NCI-H2171 treated with DMSO at 0.1 percent for 48 hours (cell line): ENCODE measurements at regions not wholly inside any gene's neighbourhood (a gene's known extent, or its start where the extent isn't known, plus 50 kb on each side); places are given as distances from the start of the nearest gene placed in this dataset.

Source experiments
- DNase-seq: peaks from one replicate; lab custom pipeline; 2025; lab: John Stamatoyannopoulos, UW

DNA sequence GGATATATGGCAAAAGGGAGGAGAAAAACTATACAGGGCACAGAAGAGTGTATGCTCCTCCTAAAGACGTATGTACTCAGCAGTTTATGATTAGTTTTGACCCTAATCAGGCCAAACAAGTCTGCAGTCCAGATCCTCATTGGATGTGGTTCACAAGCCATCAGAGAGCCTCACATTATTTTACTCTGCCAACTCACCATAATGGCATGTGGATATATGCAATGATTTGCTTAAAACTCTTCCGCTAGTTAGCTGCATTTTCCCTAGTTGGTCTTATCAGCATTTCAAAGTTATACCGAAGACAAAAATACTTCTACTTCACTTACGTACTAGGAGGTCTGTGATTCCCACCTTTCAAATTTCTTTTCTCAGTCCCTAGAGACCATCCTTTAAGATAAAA lies 198.4 kb downstream of the CMPK2 start:
- no peak for DNase-seq

DNA sequence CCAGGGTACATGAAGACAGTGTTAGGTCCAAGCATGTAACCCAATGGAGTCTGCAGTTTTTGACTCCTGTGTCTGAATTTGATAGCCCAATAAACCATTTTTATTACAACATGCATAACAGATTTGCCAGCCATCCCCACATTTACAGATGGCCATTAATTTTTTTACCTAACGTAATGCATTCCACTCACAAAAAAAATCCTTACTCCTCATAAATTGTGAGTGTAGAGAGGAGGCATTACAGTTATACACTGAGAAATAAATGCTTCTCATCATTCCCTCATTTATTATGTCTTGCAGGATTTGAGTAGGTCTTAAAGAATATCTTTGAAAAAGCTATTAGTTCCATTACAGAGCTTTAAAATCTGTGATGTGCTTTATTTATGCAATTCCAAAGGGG lies 193.8 kb downstream of the CMPK2 start:
- no peak for DNase-seq

DNA sequence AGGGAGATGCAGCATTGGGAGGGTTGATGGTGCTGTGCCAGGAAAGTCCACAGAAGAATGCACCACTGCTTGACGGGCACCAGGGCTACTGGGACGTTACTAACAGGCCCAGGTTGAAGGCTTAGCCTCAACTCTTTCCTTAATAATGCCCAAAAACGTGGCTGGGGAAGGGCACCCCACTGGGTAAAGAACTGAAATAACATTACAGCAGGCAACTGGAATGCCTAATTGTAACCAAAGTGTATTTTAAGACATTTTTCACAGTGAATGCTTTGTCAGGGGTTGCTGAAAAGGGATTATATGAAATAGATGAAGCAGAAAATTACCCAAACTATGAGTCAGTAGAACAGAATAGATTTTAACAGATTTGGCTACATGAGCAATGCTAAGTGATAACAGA lies 191.3 kb downstream of the CMPK2 start:
- DNase-seq = no peak

DNA sequence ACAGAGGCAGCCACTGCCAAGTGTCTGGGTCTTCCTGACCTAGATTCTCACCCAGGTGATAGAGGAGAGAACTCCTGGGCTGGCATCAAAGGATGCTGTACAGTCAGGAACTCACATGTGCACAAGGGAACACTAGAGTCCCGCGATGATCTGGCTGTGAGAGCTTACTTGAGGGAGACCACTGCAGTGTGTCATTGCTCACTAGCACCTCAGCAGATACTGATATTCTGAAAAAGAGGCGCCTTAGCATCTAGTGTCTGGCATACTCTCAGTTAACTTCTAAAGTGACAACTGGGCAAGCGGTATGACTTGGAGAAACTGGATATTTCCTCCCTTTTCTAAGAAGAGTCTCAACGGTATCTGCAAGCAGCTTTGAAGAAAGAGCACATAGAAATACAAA lies 189.9 kb downstream of the CMPK2 start:
- no peak for DNase-seq

DNA sequence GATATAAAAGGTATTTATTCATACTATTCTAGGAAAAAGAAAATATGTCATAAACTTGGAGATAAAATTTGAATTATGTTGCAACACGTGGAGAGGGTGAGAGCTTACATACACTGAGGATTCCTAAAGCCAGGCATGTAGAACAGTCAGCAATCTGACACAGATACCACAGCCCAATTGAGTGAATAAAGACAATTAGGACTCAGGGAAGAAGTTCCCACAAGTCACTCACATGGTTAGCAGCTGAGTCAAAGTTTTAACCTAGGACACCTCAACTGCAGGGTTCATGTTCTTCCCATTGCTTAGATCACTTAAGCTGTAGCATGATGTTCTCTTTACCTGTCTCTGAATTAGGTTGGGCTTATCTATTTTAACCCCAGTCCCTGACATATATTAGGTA lies 189.5 kb downstream of the CMPK2 start:
- no peak for DNase-seq

DNA sequence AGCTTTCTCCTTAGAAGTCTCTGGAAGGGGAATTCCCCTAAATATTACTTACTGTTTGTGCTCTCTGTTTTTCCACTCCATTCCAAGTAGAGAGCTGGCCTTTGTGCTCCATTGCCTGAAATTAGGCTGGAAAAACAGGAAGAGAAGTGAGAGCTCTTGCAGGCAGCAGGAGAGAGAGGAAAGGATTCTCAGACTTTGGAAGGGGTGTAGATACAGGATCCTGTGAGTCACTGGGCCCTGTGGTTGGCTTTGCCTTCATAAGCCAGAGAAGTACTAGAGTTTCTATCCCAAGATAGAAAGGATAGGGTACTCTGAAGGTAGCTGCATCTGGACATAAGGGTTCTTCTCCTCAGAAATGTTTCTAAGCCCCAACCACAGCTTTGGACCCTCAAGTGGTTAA lies 188.9 kb downstream of the CMPK2 start:
- no peak for DNase-seq

DNA sequence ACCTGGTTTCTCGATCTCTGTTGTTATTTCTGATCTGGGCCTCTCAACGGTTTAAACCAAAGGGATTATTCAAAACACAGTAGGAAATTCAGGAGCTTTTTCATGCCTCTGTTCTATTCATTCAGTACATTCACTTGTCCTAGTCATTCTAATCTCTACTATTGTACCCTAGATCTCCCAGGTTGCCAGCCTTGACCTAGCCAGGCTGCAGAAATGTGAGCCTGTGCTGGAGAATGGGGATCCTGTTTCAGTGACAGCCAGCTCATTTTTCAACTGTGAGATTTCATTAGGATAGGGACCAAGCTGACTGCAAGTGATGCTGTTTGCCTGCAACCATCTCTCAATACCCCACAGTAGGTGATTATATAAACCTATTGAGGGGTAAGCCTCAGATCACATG lies 186.2 kb downstream of the CMPK2 start:
- DNase-seq = peak; percentile 81

DNA sequence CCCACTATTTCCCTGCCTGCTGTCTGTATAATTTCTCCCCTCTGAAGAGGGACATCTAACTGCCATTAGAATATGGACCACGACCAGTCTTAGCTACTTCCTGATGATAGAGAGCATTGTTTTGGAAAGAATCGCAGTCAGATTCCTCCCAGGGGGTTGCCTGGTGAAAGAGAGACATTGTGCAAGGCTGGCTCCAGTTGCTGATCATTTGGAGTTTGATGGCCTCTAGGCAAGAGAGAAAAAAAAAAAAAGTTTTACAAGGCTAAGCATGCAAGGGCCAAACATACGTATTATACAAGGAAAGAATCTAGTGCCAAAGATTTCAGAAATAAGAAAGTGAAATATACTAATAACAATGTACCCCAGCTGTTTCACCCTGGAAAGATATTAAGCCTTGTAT lies 182.2 kb downstream of the CMPK2 start:
- DNase-seq = no peak

DNA sequence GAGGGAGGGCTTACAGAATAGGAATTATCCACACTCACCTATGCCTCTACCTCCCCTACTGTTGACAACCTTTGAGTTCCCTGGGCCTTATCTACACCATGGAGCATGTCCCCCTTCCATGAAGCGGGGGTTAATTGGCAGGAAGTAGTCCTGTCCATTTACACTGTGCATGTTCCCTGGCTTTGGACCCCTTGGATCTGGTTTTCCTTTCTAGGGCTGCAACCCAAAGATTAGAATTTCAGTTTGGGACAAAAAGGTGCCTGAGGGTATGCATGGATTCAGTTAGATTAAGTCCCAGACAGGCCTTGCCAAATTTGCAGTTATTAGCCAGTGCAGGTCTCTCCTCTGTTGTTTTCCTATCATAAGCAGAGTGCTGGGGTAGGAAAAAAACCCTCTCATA lies 180.3 kb downstream of the CMPK2 start:
- no peak for DNase-seq

DNA sequence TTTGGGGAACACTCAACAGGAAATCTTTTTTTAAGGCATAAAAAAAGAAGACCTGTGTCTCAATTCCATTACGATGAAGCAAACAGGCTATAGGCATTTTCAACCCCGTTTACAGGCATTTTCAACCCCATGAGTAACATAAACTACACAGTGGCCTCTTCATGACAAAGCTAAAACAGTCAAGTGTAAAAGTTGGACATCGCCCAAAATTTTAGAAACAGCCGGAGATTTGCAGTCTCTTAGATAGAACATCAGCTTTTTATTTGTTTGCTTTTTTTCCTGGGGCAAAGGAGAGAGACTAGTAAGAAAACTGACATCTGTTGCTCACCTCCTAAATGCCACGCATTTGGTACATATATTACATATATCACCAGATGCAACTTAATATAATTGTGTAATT lies 173.7 kb downstream of the CMPK2 start:
- DNase-seq = peak; percentile 72

DNA sequence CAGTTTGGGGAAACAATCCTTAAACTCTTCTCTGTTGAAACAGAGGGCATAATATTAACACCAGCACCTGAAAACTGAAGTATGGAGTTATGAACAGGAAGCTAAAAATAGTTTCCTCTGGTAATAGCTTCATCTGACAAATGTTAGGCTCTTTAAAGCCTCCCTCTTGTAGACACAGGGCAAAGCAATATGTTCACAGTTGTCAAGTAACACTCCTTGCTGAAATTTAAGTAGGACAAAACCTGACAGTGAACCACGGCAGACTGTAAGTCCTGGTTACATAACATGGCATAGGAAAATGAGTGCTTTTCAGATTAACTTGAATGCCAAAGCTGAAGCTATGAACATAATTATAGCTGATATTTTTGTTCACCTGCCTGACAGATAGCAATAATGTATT lies 172.9 kb downstream of the CMPK2 start:
- peak; percentile 79 for DNase-seq

DNA sequence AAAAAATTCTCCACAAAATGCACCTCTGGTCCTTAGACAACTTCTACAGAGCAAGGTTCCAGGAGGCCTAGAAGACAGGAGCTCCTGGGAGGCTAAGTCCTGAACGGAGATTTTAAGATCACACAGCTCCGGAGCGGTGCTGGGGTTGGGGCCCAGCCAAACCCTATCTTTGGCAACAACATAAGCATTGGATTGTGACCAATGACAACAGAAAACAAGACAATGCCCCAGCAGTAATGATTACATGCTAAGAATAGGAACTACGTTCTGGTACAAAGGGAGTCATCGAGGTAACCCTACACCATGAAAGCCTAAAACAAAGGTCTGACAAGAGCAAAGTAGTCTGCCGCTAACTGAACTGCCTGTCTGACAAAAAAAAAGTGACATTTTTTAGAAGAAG lies 171.2 kb downstream of the CMPK2 start:
- DNase-seq = peak; percentile 21

DNA sequence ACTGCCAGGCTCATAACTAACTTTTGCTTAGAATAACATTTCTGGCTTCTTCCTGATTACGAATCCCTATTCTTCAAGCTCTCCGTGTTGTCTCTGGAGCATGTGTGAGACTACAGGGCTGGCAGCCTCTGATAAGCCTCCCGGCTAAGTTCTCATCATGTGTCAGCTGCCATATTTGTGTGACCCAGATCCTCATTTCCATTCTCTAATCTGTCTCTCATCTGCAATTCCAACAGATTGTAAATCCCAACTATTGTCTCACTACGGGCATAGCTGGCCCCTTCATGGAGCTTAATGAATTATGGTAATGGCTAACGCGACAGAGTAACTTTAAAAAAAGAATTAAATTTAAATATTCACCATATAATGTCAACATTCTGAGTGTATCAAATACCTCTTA lies 165.4 kb downstream of the CMPK2 start:
- DNase-seq = no peak

DNA sequence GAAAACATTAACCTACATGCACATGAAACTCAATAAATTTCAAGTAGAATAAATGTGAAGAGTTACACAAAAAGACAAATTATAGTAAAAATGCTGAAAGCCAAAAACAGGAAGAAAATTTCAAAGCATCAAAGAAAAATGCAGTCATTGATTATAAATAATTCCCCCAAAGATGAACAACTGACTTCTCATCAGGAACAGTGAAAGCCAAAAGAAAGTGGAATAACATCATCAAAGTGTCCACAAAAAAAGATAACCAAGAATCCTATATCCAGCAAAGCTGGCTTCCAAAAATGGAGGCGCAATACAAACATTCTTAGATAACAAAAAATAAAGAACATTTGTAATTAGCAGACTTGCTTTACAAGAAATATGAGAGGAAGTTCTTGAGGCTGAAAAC lies 161.6 kb downstream of the CMPK2 start:
- DNase-seq = no peak

DNA sequence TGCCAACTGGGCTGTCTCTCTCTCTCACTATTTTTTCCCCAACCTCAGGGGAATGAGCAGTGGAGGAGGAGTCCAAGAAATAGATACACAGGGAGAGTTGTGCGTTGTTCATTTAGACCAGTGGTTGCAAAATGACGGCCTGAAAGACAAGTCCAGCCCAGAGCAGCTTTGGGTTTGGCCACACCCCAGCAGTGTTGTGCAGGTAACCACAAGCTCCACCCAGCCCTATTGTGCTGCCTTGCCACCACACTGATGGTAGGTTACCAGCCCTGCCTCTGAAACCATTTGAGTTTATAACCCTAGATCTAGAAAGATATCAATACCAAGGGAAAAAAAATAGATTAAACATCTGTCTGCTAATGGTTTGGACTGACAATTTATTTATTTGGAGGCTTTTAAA lies 144.3 kb downstream of the CMPK2 start:
- DNase-seq = no peak

DNA sequence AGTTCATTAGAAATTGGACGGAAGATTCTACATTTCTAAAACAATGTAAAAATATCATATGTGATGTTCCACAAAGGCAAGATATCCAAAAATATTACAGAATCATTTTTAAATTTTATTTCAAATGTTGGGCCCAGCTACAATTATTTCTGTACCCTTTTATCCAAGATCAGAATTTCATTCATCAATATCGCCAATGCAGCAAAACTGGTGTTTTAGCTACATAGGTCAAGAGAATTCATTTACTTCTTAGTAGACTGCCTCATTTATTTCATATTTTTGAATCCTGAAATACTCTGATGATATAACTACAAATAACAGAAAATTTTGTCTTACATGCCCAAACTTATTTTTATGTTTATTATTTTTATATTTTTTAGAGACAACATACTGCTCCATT lies 143.1 kb downstream of the CMPK2 start:
- no peak for DNase-seq

DNA sequence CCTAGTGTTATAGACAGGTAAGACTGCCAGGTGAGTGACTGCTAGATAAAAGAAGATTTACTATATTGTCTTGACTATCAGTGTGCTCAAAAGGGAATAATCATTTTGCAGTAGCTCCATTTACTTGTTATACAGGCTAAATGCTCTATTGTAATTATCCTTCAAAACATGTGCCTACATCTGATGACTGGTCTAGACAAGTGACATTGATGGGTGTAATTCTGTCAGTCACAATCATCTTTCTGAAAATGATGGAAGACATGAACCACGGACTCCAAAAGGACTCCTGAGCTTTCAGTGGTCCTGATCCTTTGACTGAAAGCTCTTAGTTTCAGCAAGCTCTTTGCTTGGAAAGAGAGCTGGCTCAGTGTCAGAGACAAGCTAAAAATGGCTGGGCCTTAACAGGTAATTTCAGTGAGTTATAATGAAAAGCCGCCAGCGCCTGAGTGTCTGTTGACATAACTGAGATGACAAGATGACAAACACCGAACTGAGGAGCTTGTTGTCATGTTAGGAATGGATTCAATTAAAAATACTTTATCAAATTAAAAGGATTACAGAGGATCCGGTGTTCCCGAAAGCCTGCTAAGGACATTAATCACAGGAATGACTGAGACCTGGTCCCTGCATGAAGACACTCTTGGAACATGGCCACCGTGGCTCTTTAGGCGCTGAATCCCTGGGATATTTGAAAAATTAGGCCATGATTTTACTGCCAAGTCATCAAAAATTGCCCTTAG lies 141.7 kb downstream of the CMPK2 start:
- no peak for DNase-seq

DNA sequence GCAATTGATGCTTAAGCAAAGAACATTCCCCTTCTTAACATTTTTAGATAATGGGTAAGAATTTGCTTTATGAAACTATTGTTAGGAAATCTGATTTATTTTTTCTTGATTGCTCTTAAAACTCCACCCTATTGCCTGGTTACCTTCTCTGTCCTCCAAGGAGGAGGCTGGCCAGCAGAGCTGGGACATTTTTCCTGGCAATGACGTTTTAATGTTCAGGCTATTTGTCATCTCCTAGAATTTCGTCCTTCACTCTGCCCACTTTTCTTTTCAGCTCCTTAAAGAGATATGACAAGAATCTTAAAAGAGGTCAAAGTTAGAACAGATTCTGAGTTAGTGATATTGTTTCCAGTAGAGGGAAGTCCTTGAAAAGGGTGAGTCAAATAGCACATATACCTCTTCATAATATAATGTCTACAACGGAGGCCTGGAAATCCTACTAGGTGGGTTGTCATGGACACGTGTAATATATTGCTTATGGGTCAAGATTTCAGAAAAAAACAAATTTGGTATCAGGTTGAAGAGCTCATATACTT lies 141.0 kb downstream of the CMPK2 start:
- no peak for DNase-seq

DNA sequence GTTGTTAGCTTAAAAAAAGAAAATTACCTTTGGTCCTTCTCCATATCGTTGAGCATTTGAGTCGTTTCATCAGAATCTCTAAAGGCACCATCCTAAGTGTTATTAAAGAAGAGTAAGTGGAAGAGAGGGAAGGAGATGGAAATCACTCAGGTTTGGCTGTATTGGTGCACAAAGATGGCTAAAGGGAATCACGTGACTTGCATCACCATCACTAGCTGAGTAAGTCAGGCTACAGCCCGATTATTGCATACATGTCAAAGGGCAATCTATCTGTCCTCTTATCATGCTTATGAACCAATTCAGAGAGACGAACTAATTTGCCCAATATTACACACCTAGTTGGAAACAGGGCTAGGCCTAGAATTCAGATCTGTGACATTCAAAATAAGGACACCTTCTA lies 137.6 kb downstream of the CMPK2 start:
- DNase-seq = no peak

DNA sequence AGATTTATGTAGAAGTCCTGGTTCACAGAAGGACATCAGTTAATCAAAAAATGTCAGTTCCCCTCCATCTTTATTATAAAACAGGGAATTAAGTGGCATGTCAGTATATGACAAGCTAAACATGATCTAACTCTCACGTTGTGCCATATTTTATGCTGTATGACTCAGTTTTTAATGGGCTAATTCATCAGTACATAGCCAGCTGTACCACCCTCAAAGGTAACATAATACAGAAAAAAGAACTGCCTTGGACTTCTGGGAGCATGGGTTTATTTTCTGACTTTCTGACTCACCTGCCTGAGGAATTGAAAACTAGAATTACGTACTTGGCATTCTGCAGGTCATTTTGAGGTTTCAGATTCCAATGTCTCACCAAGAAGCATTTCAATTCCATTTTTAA lies 135.7 kb downstream of the CMPK2 start:
- no peak for DNase-seq

DNA sequence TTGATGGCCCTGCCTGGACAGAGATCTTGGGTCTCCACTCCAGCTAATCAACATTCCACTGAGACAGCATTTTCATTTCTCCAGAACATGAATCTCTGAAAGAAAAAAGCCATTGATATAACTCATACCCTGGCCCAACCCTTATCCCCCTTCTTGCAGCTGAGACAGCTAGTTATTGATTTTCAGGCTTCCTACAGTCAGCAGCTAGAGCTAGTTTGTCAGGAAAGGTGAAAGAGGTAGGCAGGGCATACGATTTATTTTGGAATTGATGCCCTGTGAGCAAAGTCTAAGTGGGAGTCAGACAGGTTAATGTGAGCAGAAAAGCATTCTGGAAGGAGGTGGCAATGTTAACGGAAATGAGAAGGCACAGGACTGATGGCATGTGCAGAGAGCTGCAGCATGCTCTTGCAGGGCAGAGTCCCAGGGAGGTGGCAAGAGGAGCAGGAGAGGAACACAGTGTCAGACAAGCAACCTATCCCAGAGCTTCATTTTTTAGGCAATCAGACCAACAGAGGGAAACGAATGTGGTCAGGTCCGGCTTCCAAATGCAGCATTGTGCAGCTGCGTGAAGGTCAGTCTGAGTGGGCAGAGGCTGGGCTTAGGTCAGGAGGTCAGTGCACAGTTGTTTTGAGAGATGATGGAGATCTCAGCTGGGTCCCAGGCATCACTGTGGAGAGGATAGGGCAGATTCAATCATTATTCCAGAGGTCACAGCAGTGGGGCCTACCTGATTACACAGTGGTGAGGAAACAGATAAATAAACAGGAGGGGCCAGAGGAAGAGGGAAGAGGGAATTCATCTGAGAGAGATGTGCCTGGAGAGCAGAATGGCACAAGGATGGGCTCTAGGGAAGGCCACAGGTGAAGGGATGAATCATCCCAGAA lies 134.8 kb downstream of the CMPK2 start:
- DNase-seq = no peak

DNA sequence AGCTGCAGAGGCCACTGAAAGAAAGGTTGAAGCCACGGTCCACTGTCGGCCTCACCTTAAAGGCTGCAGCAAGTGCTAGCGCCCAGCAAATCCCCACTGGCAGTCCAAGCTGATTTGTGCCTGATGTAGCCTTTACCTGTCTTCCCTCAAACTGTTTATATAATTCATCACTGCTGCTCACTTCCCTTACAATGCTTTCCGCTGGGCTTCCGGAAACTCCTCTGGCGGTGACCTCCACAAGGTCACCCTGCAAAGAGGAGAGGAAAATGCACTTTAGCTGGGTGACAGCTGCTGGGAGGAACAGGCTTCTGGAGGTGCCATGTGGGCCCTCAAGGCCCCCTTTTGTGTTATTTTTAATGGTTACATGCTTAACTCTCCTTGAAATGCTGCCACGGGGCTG lies 126.2 kb downstream of the CMPK2 start:
- DNase-seq = no peak

DNA sequence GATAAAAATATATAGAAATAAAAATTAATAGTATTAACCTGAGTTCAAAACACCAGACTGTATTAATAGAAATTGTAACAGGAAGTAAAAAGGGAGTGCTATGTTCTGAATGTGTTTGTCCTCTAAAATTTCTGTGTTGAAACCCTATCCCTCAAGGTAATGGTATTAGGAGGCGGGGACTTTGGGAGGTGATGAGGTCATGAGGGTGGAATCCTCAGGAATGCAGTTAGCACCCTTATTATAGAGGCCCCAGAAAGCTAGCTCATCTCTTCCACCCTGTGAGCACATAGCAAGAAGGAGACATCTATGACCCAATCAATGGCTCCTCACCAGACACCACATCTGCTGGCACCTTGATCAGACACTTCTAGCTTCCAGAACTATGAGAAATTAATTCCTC lies 124.5 kb downstream of the CMPK2 start:
- DNase-seq = no peak
